GM19463 (cell line): ENCODE measurements at regions not wholly inside any gene's neighbourhood (a gene's known extent, or its start where the extent isn't known, plus 50 kb on each side); places are given as distances from the start of the nearest gene placed in this dataset.
A peak's percentile ranks its signal among the peaks of the same experiment; 100 is the strongest.

ENCODE experiments used
- ATAC-seq: cut with Tn5 transposase; IDR thresholded peaks from one replicate; pipeline ENCODE4 v1.9.1; 2021; ENCODE audit warnings: mild to moderate bottlenecking, moderate library complexity; ENCODE audit not compliant: unreplicated experiment

GRCh38 chr17:57174591-57174990 lies 81.7 kb upstream of the MSI2 start:
- ATAC-seq, result peak; percentile 96

DNA sequence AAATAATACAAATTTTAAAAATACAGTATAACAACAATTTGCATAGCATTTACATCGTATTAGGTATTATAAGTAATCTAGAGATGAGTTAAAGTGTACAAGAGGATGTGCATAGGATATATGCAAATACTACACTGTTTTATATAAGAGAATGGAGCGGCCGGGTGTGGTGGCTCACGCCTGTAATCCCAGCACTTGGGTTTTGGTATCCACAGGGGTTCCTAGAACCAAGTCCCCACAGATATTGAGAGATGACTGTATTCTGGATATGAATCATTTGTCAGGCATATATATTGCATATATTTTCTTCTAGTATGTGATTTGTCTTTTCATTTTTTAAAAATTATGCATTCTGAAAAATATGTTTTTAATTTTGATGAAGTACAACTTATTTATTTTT lies 77.5 kb upstream of the MSI2 start:
- no peak for ATAC-seq

- no peak for ATAC-seq
Measured at GRCh38 chr17:57182621-57183020, 73.7 kb upstream of the MSI2 start.

DNA sequence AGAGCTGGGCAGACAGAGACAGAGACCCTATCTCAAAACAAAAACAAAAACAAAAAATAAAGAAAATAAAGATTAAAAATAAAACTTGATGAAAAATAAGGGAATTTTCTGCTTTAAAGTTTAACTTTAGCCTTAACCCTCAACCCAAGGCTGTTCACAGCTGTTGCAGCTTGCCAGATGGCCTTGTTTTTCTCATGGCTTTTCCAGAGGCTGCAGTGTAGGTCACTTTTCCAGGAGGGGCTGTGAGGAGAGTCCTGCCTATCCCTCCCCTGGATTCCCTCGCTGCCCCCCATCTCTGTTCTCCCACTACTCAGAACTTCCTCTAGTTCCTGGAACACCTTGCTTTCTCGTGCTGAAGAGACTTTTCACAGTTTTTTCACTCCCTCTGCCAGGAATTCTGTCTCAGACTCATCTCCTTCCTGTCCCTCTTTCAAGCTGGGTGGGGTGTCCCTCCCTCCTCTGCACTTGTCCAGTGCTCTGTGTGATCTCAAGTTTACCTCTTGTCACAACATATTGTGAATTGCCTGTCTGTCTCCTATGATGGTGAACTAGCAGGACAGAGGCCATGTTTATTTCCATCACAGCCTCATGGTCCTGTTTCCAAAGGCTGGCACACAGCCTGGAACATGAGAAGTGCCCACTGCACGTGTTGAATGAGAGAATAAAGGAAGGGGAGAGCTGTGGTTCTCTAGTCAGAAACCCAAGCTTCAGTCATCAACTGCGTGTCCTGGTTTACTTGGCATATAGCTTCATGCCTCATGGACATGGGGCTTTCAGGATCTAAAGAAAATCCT lies 69.9 kb upstream of the MSI2 start:
- ATAC-seq, result no peak

GRCh38 chr17:57187391-57187790 lies 68.9 kb upstream of the MSI2 start:
- ATAC-seq, result no peak

DNA sequence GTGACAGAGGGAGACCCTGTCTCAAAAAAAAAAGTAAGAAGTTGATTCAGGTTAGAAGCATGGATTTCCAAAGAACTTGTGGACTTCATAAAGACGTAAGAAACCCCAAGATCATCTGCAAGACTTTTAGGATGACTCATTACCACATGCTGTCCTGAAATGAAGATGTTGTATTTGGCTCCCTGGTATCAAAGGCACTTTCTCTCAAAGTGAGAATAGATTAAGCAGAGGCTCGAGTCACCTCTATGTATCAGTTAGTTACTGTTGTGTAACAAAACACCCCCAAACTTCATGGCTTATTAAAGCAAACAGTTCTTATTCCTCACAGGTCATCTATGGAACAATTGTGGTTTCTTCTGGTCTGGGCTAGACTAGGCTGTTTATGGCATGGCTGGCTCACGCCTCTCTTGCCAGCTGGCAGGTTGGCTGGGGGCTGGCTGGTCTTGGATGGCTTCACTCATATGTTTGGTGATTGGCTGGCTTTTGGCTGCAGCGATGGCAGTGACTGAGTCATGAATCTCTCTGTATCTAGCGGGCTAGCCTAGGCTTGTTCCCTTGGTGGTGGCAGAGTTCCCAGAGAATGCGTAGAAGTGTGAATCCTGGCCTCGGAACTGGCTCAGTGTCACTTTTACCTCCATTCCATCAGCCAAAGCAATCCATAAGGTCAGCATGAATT lies 60.4 kb upstream of the MSI2 start:
- ATAC-seq, result no peak

GRCh38 chr17:57197466-57198071 lies 58.8 kb upstream of the MSI2 start:
- ATAC-seq, result no peak

GRCh38 chr17:57201481-57201880 lies 54.8 kb upstream of the MSI2 start:
- ATAC-seq, result no peak

GRCh38 chr17:57203040-57203439 lies 53.3 kb upstream of the MSI2 start:
- no peak for ATAC-seq
